Stomach (tissue), 4 donors: ENCODE measurements at regions not wholly inside any gene's neighbourhood (a gene's known extent, or its start where the extent isn't known, plus 50 kb on each side); places are given as distances from the start of the nearest gene placed in this dataset.

Experiments
- POLR2A ChIP-seq, 4 donors: fragments of 450-650 bp; IDR thresholded peaks; one replicate each; pipeline ENCODE4 v1.6.1; 2016; ENCODE audit warnings: antibody characterized with exemption in 4 of 4, control low read depth in 2 of 4, mild to moderate bottlenecking in 1 of 4, moderate library complexity in 1 of 4
- TF ChIP-seq, protein P1 (sequence below), 7 experiments: fragments of 450-650 bp in 4 of 7; fragments of 200-600 bp in 3 of 7; sonication (generic) in 3 of 7; IDR thresholded peaks; one replicate each; pipeline ENCODE4 v1.5.1; 2016 to 2019; ENCODE audit warnings: antibody characterized with exemption in 7 of 7, control low read depth in 2 of 7, mild to moderate bottlenecking in 1 of 7

- TF ChIP-seq POLR2A (IDR thresholded peaks at IDR 0.05) = no peak
- TF ChIP-seq, protein P1, sequence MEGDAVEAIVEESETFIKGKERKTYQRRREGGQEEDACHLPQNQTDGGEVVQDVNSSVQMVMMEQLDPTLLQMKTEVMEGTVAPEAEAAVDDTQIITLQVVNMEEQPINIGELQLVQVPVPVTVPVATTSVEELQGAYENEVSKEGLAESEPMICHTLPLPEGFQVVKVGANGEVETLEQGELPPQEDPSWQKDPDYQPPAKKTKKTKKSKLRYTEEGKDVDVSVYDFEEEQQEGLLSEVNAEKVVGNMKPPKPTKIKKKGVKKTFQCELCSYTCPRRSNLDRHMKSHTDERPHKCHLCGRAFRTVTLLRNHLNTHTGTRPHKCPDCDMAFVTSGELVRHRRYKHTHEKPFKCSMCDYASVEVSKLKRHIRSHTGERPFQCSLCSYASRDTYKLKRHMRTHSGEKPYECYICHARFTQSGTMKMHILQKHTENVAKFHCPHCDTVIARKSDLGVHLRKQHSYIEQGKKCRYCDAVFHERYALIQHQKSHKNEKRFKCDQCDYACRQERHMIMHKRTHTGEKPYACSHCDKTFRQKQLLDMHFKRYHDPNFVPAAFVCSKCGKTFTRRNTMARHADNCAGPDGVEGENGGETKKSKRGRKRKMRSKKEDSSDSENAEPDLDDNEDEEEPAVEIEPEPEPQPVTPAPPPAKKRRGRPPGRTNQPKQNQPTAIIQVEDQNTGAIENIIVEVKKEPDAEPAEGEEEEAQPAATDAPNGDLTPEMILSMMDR (IDR thresholded peaks at IDR 0.05) = no peak
Observed at GRCh38 chr2:2867397-2867979, 510.1 kb downstream of the EIPR1 start.
